HL-60 (cell line): ENCODE measurements at regions not wholly inside any gene's neighbourhood (a gene's known extent, or its start where the extent isn't known, plus 50 kb on each side); places are given as distances from the start of the nearest gene placed in this dataset.

Source experiments
- GABPA ChIP-seq: IDR thresholded peaks from 2 replicates; pipeline ENCODE4 v1.6.1; 2012; ENCODE audit warnings: low read depth
- TF ChIP-seq, protein P1 (sequence below): IDR thresholded peaks from 2 replicates; pipeline ENCODE4 v1.6.1; 2012; ENCODE audit warnings: low read depth; ENCODE audit not compliant: insufficient replicate concordance
- TF ChIP-seq, protein P2 (sequence below): IDR thresholded peaks from one replicate; pipeline ENCODE4 v1.5.1; 2011; ENCODE audit warnings: low read length, control low read depth, inconsistent platforms; ENCODE audit not compliant: insufficient read depth

DNA sequence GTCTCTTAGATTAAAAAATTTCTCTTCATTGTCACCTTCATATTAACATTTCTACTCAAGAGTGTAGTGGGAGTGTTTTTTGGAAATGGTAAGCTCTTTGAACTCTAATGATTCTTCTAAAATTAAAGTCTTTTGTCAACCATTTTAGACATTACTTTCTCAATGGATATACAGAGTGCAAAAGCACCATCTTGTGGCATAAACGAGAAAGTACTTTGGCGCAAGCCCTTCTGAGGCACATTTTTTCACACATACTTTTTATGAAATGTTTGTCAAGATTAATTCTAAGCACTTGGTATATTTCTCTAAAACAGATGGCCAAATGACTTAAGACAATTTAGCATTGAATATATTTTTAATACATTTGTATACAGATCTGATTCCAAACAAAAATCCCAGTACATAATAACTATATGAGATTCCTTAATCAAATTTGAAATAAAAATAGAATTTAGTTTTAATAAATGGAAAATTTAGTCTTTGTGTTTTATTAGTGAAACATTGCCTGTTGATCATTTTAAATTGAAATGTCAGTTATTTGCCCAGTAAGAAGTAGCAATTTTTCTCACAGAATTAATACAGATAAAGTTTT lies 63.3 kb upstream of the GALNT5 start:
- TF ChIP-seq, protein P1, sequence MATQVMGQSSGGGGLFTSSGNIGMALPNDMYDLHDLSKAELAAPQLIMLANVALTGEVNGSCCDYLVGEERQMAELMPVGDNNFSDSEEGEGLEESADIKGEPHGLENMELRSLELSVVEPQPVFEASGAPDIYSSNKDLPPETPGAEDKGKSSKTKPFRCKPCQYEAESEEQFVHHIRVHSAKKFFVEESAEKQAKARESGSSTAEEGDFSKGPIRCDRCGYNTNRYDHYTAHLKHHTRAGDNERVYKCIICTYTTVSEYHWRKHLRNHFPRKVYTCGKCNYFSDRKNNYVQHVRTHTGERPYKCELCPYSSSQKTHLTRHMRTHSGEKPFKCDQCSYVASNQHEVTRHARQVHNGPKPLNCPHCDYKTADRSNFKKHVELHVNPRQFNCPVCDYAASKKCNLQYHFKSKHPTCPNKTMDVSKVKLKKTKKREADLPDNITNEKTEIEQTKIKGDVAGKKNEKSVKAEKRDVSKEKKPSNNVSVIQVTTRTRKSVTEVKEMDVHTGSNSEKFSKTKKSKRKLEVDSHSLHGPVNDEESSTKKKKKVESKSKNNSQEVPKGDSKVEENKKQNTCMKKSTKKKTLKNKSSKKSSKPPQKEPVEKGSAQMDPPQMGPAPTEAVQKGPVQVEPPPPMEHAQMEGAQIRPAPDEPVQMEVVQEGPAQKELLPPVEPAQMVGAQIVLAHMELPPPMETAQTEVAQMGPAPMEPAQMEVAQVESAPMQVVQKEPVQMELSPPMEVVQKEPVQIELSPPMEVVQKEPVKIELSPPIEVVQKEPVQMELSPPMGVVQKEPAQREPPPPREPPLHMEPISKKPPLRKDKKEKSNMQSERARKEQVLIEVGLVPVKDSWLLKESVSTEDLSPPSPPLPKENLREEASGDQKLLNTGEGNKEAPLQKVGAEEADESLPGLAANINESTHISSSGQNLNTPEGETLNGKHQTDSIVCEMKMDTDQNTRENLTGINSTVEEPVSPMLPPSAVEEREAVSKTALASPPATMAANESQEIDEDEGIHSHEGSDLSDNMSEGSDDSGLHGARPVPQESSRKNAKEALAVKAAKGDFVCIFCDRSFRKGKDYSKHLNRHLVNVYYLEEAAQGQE, result no peak
- TF ChIP-seq, protein P2, sequence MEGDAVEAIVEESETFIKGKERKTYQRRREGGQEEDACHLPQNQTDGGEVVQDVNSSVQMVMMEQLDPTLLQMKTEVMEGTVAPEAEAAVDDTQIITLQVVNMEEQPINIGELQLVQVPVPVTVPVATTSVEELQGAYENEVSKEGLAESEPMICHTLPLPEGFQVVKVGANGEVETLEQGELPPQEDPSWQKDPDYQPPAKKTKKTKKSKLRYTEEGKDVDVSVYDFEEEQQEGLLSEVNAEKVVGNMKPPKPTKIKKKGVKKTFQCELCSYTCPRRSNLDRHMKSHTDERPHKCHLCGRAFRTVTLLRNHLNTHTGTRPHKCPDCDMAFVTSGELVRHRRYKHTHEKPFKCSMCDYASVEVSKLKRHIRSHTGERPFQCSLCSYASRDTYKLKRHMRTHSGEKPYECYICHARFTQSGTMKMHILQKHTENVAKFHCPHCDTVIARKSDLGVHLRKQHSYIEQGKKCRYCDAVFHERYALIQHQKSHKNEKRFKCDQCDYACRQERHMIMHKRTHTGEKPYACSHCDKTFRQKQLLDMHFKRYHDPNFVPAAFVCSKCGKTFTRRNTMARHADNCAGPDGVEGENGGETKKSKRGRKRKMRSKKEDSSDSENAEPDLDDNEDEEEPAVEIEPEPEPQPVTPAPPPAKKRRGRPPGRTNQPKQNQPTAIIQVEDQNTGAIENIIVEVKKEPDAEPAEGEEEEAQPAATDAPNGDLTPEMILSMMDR, result peak; percentile 32
- no peak for TF ChIP-seq GABPA
